UCSD-AML1 (cell line): ENCODE measurements at regions not wholly inside any gene's neighbourhood (a gene's known extent, or its start where the extent isn't known, plus 50 kb on each side); places are given as distances from the start of the nearest gene placed in this dataset.
"Not testable (repeated sequence)": the region's sequence is repeated elsewhere in the genome, so short reads cannot be mapped to it uniquely, and the experiment has no call there.

Experiments
- DNase-seq: peaks from one replicate; lab custom pipeline; 2025; ENCODE audit not compliant: unreplicated experiment; lab: John Stamatoyannopoulos, UW

DNA sequence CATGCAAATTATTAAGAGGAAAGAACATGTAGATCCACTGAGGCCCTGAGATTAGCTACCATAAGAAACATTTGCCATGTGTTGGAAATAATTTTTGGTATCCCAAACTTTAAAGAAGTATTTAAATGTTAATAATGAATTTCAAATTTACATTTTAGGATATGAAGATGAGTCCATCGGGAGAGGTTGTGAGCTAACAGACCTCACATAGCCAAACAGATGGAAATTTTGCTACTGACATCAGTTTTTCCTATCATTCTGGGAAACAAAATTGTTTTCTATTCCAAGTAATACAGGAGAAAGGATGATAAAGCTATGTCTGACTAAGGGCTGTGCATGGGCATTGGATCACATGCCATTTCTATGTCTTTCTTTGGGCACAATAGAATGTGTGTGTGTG lies 809.6 kb downstream of the TENT5A start:
- DNase-seq = no peak

DNA sequence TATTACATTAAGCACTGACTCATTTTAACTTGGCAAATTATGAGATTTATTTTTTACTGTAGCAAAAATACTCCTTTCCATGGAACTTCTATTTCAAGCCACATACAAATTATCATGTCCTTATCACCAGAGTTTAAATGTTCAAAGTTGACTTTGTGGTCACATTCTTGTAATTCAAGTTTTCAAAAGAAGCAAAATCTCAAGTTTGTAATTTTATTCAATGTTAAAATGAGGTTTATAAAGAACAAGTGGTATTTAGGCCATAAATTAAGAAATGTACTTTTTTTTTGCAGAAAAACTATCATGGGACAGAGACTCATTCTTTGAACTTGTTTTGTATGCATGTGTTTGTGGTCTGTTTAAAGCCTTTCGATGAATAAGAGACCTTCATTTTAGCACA lies 811.5 kb downstream of the TENT5A start:
- no peak for DNase-seq

DNA sequence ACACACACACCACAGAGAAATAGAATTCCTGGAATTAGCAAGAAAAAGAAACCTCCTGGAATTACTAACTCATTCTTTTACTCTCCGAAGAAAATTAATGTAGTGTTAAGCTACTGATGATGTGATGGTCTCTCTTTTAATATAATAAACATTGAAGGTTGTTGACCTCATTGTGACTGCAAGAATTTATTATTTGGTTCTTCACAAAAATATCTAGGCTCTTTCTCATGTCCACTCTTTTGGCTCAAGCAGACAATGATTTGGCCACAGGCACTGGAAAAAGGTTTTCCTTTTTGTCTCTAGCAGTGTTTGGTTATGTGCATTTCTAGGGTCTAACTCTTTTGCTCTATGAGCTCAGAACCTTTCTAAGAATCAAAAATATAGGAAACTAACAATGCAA lies 811.9 kb downstream of the TENT5A start:
- DNase-seq = no peak

DNA sequence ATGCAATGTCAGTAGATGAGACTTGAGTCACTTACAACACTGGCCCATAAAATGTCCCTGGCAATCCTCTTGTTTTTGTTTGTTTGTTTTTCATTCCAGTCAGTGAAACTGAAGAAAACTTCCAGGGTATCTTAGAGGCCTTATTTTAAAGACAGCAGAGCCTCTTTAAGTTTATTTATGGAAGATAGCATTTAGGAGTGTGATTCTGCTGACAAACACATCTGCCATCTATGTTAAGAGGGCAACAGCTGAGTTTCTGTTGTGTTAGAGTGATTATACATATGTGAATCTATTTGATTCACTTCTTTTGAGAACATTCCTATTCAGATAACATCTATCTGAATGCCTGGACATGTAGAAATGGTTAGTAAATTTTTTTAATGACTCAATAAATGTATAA lies 812.6 kb downstream of the TENT5A start:
- no peak for DNase-seq

DNA sequence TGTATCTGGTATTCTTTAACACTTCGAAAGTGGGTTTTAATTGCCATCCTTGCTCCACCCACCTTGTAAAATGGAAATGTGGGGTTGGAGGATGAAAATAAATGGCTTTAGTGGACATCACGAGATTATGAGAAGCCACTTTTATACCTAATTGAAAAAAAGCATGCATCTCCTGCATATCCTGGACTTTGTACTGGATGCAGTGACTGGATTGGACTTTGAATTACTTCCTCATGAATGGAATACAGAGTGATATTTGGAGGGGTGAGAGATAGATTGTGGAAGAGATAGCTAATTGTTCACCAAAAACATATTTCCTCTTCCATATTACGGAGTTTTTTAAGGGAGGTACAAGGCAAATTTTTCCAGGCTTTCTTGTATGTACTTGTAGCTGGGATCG lies 813.0 kb downstream of the TENT5A start:
- no peak for DNase-seq

DNA sequence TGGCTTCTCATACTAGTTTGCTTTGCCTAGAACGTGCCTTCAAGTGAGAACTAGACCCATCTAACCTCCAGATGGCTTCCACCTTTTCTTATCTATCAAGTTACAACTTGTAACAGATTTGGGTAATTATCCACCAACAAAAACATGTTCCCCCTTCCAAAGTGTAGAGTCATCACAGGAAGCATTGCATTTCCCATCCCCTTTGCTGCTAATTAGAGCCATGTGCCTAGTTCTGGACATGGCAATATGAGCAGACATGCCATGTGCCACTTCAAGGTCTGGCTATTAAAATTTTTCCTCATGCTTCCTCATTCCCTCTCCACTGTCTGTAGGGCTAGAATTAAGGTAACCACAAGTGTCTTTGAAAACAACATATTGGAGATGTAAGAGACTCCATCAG lies 814.4 kb downstream of the TENT5A start:
- no peak for DNase-seq

DNA sequence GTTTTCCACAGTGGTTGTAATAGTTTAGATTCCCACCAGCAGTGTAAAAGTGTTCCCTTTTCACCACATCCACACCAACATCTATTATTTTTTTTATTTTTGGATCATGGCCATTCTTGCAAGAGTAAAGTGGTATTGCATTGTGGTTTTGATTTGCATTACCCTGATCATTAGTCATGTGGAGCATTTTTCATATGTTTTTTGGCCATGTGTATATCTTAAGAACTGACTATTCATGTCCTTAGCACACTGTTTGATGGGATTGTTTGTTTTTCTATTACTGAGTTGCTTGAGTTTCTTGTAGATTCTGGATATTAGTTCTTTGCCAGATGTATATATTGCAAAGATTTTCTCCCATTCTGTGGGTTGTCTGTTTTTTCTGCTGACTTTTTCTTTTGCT lies 820.1 kb downstream of the TENT5A start:
- DNase-seq = no peak

DNA sequence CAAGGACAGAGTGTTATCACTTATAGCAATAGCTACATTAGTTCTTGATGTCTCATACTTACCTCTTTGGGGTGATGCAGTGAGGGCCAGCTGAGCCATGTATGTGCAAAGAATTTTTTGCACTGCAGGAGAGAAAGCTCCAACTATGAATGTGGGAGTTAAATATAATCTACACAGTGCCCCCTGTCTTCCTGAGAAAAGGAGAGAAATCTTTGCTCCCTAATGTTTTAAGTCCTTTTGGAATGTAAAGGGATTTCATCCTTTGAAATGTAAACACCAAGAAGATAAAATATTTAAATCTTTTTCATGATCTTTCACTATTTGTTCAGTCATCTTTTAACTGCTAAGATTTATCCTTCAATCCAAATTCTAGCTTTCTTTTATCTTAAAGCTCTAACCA lies 822.1 kb downstream of the TENT5A start:
- DNase-seq = no peak

DNA sequence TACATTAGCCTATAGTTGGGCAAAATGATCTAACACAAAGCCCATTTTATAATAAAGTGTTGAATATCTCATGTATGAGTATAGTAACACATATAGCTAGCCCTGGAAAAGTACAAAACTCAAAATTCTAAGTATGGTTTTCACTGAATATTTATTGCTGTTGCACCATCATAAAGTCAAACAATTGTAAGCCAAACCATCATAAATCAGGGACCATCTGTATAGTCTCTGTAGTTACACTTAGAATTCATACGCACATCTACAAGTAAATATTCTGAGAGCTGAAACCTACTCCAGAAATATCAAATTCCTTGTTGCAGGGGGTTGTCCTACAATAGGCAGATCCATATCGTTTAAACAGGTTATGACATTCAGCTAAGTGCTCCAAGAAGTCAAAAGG lies 817.3 kb downstream of the BCKDHB start:
- no peak for DNase-seq

DNA sequence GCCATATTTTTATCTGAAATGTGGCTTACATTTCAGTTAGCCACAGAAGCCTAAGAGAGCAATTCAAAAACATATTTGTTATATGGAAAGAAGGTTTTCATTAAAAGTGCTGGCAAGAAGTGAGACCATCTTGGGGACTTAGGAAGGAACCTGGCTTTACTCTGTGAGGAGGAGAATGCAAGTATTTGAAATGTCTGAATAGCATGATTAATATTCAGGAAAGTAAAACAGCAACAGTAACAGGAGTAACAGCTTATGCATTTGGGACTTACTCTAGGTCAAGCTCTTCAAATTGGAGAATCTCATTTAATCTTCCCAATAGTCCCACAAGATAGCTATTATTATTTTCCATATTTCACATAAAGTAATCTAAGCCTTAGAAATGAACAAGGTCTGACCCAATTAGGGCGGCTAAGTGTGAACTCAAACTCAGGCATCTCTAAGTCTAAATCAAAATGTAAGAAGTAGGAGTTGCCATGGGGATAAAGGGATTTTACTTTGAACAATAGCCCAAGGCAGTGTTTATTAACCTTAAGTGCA lies 816.5 kb downstream of the BCKDHB start:
- no peak for DNase-seq

DNA sequence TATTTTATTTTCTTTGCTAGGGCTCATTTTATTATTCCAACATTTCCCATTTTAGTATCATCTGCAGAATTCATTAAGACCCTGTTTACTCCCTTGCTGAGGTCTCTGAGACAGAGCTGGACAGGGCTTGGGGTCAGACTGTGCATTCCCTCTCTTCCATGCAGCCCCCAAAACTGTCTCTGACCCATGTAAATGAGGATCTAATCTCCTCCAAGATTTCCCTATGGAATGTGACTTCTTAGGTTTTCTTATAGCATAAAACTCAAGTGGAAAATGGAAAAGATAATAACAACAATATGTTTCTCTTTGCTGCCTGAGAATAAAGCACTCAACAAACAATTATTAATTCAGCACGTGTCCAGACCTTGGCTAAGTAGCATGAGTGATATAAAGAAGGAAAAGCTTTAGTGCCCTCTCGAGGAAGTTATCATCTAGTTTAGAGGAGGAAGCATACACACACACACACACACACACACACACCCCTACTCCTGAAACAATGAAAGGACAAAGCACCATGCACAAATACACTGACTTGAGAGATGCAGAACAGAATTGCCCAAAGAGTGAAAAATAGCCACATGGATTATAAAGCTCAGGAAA lies 815.5 kb downstream of the BCKDHB start:
- DNase-seq = no peak

DNA sequence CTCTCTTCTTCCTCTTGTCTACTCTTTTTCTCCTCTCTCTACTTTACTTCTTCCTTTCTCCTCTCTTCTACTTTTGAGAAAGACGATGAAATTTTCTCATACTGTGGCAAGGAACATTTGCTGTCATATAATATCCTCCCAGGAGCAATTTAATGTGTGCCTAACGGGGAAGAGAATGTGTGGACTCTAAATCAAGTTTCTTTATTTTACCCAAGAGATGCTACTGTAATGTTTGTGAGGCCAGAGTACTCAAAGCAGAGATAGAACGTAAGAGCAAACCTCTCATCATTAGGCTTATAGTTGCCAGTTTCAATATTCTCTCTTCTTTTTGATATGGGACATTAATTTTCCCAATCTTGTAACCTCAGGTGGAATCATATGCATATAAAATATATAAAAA lies 801.4 kb downstream of the BCKDHB start:
- DNase-seq = no peak

DNA sequence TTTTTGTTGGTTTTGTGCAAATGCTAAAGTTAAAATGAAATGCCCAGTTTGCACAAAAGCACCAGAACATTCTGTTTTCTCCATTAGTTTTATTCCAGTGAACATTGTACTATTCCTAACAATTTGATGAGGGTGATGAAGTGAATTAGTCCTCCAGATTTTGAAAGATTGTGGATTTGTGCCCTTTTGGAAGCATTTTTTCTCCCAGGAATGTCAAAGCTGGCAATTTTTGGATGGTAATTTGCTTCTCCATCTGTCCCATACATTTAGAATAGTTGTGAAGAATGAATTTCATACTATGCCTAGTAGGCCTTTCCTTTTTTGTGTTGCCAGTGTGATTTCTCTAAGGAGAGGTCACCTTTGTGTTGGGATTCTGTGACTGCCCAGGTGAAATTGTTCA lies 797.2 kb downstream of the BCKDHB start:
- no peak for DNase-seq

DNA sequence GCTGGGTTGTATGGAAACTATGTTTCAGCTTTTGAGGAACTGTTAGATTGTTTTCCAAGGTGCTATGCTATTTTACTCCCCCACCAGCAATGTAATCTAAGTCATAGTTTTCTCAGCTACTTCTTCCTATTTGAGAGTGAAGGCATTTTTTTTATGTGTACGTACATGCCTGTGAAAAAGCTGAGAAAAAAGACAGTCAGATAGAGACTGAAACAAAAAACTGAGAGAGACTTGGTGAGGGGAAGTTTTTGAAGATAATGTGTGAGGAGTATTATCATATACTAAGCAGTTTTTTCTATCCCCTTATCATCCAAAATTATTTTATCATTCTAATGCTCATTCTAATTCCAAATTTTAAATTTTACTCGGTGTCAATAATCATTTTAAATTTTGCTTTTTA lies 780.0 kb downstream of the BCKDHB start:
- DNase-seq = no peak

DNA sequence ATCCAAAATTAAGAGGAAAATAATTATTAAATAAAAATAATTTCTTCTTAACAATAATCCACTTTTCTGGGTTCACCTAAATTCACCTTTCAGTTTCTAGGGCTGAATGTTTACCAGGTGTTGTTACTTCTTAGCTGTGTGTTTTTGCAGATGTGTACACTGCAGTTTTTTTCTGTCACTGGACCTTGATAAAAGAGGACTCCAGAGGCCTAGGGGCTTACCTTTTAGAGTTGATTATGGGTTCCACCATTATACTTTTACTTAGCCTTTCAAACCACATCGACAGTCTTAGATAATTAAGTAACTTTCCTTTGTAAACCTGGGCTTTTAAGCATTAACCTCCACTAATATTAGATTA lies 766.5 kb downstream of the BCKDHB start:
- no peak for DNase-seq

DNA sequence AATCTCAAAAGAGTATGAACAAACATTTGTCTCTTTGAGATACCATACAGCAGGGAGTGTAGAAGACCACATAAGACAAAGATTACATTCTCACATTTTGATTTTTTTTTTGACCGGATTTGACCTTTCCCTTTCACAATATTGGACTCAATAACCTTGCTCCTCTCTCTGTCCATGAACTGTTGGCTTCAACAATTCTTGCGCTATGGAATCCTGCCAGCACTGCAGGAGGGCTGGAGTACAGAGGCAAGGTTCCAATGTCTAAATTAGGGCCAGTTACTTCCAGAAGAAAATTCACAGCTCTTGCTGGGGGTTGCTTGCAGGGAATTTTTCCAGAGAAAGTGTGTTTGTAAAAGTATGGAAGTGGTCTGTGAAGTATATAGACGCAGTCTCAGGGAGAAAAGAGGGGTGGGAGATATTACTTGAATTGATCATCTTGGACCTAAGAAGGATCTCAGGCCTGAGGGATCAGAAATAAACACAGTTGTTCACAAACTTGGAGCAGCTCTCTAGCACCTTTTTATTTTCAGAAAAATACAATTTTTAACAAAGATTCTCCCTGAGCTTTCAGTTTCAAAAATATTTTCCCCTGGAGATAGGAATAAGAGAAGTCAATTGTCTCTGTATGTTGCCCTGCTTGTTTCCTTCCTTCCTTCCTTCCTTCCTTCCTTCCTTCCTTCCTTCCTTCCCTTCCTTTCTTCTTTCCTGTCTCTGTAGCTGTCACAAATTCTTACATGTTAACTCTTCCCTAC lies 765.9 kb downstream of the BCKDHB start:
- no peak for DNase-seq

DNA sequence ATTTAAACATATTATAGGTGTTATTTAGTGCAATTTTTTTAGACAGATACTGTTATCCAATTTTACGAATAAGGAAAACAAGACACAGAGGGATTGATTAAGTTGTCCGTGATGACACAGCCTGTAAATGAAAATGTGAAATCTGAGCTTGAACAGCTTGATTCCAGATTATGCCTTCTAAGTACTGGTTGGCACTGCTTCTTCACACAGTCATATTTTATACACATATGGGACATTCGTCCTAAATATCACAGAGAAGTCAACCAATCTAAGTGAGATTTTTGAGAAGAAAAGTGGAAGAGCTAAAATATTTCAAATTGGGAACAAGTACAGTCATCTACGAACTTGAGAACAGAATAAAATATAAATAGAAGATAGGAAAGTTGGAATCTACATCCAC lies 756.3 kb downstream of the BCKDHB start:
- no peak for DNase-seq

DNA sequence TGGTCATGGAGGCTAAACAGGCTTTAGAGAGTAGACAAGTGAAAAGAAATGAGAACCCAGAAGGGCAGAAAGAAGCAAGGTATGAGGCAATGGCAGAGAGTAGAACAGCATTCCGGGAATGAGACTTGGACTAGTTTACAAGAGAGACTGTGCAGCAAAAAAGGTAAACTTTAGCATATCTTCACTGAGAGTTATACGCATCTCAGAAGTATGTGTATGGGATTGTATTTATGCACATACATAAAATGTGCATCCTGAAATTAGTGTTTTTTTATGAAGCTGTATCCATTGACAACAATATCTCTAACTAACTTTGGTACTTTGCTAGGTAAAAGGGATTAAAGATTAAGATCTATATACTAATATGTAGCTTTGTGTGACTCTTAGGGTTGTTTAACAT lies 753.6 kb downstream of the BCKDHB start:
- no peak for DNase-seq

DNA sequence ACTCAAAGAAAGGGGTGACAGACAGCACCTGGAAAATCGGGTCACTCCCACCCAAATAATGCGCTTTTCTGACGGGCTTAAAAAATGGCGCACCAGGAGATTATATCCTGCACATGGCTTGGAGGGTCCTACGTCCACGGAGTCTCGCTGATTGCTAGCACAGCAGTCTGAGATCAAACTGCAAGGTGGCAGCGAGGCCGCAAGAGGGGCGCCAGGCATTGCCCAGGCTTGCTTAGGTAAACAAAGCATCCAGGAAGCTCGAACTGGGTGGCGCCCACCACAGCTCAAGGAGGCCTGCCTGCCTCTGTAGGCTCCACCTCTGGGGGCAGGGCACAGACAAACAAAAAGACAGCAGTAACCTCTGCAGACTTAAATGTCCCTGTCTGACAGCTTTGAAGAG lies 741.5 kb downstream of the BCKDHB start:
- not testable (repeated sequence) for DNase-seq

DNA sequence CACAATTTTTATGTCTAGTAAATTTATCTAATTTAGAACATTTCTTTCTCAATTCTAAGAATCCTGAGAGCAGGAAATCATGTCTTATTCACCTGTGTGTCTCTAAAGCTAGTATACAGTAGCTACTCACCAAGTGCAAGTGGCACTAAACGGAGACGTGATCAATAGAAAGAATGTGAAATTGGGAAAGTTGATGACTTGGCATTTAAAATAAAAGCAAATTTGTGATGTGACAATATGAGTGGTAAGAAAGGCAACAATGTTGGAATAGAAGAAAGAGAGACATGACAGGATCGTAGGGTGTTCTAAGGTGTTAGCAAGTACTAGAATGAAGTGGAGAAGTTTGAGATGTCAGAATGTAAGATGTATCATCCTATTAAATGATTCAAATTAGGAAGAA lies 725.9 kb downstream of the BCKDHB start:
- no peak for DNase-seq

DNA sequence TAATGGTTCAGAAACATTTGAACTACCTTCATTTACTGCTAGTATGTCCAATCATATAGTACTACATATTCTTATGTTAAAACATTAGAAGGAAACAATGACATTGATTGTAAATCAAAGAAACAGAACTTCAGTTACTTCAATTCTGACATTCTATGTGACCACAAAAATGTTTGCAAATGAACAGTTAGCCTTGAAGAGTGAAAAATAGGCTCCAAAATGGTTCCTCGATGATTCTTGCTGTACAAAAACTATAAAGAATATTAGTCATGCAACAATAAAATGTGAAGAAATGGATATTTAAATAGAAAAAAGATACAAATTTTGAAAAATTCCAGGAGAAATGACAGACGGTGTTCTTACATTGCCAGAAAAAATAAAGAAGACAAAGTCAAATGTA lies 686.9 kb downstream of the BCKDHB start:
- no peak for DNase-seq

DNA sequence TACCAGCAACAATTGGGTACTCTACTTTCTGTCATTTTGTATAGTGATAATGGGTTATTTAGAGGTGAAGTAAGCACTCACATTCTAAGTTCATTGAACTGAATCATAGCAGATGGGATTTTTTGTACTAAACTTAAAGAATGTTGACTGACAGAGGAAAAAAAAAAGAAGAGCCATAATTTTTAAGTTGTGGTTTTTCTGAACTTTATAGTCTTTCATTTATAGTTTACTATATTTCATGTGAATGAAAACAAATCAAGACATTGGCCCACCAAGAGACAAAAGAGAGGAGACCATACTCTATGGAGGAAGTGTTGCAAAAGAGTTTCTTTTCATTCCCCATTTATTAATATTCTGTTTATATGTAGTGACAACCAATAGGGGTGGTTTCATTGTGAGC lies 685.7 kb downstream of the BCKDHB start:
- no peak for DNase-seq
